IPS-18c (cell line): ENCODE measurements at regions not wholly inside any gene's neighbourhood (a gene's known extent, or its start where the extent isn't known, plus 50 kb on each side); places are given as distances from the start of the nearest gene placed in this dataset.

ENCODE experiments used
- H3K4me3 ChIP-seq: 2 replicates; pipeline ENCODE4 v1.7.0; 2013; ENCODE audit warnings: low read depth, mild to moderate bottlenecking, low read length, moderate library complexity; ENCODE audit not compliant: insufficient read depth
- H3K9me3 ChIP-seq: one replicate; pipeline ENCODE4 v1.6.1; 2013; ENCODE audit warnings: mild to moderate bottlenecking, low read length, moderate library complexity; ENCODE audit not compliant: control insufficient read depth, insufficient read depth

DNA sequence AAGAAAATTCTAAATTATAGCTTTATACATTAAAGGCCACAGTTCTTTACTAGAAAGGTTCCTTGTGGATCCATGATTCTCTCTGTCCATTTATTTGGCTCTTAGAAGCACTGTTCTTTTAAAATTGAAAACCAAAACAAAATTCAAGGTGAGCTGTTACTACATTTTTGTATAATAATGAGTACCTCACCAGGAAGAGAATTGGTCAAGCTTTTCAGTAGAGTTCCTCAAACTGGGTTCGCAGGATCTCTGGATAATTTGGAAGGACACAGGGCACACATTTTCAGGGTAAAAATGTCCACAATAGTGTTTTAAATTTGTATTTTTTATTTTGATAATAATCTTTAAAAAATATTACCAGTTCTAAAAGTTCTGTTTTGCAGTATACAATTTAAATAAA lies 93.0 kb downstream of the PPP1R3A start:
- Histone ChIP-seq H3K4me3 (no peak overlapping the region), H3K9me3 (no peaks in the 10 kb centered on the region)

DNA sequence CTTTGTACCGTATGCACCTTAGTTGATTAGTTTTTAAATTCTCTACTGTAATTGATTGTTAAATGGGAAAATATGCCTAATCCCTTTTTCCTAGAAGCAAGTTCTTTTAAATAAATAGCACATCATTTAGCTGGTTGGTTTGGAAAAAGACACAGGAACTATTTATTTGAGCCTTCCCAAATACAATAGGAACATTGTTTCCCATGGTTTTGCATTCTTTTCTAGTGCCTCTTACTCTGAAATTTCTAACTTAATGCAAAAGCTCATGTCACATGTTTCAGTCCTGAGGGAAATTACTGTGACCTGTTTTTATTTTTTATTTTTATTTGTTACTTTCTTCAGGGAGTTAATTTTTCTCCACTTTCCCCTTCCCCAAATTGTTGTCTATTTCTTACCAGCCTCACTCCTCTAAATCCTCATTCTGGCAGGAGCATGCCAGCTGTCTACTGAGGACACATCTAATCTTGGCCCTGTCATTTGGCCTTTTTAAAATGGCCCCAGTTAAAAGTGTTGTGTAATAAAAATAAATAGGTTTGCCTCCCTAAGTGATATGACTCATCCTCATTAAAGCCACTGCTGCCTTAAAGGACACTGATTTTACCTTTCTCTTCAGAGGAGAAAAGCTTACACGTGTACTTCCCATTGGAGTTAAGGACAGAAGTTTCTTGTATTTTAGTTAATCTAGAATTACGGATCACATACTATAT lies 94.5 kb downstream of the PPP1R3A start:
- H3K9me3 ChIP-seq, result no peaks in the 10 kb centered on the region
- no peak overlapping the region for H3K4me3 ChIP-seq

DNA sequence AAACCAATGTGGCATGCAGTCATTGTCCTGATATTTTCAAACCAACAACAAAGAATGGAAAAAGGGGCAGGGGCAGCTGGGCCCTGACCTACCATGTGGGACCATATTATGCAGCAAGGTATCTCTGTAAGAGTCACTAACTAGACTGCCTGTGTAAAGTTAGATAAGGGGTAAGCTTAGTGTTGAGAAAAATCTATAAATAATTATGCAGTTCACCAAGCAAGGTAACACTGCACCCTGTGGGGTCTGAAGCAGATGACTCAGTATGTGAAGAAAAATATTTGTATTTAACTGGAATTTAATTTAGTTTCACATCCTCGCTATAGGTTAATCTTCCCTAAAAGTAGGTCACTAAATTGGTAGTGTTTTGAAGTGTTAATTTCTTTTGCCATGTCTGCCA lies 99.3 kb downstream of the PPP1R3A start:
- H3K4me3 ChIP-seq, result no peak overlapping the region
- H3K9me3 ChIP-seq, result no peaks in the 10 kb centered on the region

DNA sequence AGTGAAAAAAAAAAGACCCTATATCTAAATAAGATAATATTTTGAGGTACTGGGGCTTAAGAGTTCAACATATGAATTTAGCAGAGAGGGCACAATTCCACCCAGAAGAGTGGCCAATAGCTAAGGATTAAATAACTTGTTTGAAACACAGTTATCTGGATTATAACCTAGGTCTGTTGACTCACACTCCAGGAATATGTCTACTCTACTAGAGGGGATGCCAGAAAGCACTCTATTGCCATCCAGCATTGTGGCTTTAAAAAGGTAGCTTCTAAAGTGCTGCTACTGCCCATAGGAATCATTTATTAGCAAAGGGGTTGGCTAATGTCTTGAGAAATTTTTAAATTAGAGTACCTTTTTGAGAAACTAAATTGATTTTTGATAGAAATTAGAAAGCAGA lies 102.2 kb downstream of the PPP1R3A start:
- Histone ChIP-seq H3K9me3 (no peaks in the 10 kb centered on the region), H3K4me3 (no peak overlapping the region)

DNA sequence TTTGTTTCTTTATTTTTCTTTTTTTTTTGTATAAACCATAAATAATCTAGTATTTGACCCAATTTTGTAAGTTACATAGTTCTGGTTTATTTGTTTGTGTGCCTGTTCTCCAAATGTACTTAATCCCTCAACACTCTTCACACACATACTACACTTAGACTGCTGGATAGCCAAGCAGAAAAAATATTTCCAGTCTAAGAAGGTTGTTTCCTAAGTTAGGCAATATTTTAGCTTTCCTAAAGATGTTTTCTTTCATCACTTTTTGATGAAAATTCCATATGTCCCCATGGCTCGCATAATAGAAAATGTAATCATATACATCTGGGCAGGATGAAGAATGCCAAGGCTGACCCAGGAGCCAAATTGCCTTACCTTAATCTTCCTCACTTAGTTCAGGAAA lies 105.3 kb downstream of the PPP1R3A start:
- H3K9me3 ChIP-seq, result no peaks in the 10 kb centered on the region
- H3K4me3 ChIP-seq, result no peak overlapping the region

DNA sequence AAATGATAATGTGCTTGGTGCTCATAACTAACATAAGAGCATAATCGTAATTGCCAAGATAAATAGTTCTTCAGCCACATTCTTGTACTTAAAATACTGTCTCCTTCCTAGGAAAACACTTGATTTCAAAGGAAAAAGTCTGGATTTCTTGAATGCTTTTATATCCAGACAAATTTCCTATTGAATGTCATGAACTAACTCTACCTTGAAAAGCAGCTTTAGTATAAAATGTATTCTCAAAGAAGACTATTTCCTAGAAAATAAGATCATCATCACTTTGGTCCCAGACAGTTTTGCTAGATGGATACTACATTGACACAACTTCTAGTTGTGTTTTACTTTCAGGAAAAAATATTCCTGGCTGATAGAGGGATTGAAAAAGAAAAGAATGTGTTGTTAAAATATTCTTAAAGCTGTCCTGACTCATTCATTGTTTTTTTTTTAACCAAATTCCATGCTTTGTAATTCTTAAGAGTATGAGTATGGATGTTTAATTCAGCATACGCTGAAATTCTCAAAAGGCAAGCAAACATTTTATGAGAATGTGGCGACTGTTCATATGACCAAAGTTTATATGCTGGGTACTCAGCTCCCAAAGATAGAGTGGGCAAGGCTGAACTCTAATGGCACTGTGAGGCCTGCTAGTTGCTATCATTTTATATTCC lies 106.1 kb downstream of the PPP1R3A start:
- H3K4me3 ChIP-seq, result no peak overlapping the region
- H3K9me3 ChIP-seq, result no peaks in the 10 kb centered on the region

DNA sequence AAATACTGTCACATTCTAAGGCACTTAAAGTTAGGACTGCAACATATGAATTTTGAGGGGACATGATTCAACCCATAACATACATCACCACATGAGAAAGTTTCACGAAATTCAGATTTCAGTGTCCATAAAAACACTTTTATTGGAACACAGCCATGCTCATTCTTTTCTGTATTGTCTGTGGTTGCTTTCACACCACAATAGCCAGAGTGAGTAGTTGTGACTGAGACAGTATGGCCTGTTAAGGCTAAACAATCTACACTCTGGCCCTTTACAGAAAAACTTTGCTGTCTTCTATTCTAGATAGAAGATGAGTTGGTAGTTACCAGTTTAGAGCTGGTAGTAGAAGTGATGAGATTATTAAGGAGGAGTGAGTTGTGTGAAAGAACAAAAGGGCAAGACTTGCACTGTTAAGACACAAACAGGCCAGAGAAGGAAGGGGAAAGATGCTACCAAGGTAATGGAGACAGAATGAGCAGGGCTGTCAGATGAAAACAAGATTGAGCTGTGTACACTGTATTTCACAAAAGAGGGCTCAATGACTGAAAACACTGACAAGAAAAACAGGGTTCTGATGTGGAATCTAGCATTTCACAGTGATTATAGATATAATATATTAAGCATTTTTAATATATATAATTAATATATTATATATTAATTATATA lies 108.6 kb downstream of the PPP1R3A start:
- Histone ChIP-seq H3K9me3 (no peaks in the 10 kb centered on the region), H3K4me3 (no peak overlapping the region)

DNA sequence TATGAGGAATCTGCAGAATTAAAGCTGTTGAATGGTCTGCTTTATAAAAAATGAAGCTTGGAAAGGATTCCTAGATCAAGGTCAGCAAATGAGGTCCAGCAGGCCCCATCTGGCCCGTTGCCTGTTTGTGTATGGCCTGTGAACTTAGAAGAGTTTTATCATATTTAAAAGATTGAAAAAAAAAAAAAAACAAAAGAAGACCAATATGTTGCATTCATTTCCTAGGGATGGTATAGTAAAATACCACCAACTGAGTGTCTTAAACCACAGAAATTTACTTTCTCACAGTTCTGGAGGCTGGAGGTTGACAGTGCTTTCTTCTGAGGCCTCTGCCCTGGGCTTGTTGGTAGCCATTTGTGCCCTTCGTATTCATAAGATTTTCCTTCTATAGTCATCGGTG lies 109.2 kb downstream of the PPP1R3A start:
- H3K4me3 ChIP-seq, result no peak overlapping the region
- no peaks in the 10 kb centered on the region for H3K9me3 ChIP-seq

DNA sequence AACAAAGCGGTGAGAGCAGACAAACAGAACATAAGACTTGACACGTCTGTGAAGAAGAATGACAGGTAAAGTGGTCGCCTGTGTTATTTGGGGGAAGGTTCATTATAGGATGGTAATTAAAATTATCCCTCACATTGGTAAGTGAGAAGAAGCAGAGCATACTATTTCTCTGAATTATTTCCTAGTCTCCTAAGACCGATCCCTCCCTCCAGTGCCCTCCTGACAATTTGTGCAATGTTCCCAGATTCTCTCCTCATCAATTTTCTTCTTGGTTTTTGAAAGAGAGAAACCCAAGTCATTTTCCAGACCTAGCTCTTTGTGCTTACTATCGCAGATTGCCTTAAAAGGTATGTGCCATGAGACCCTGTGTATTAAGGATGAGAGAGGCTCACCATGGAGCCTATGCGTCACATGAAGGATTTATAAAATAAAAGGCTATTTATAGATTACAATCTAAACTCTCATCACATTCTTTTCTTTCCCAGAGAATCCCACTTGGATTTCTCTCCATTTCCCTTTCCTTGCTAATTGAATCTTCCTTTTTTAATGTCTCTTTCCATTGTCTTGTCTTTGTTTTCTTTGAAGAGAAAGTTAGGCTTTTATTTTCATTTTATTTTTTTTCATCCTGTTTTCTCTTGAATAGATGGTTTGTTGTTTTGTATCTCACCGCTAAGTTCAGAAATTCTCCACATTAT lies 112.0 kb downstream of the PPP1R3A start:
- Histone ChIP-seq H3K9me3 (no peaks in the 10 kb centered on the region), H3K4me3 (no peak overlapping the region)

DNA sequence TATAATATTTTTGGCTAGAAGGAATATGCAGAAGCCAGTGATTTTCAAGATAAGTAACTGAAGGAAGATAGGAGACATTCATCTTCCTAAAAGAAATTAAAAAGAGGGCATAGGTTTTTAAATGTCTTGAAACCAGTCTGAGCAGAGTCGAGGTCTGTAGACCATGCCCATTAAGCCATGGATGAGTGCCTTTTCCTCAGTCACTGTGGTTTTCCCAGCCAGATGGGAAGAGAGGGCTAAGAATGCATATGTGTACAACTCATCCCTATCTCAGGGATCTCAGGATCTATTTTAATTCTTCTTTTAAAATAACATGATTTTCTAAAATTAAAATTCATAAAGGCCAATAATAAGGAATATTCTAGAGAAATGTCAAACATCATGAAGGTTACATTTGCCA lies 112.8 kb downstream of the PPP1R3A start:
- no peaks in the 10 kb centered on the region for H3K9me3 ChIP-seq
- no peak overlapping the region for H3K4me3 ChIP-seq

DNA sequence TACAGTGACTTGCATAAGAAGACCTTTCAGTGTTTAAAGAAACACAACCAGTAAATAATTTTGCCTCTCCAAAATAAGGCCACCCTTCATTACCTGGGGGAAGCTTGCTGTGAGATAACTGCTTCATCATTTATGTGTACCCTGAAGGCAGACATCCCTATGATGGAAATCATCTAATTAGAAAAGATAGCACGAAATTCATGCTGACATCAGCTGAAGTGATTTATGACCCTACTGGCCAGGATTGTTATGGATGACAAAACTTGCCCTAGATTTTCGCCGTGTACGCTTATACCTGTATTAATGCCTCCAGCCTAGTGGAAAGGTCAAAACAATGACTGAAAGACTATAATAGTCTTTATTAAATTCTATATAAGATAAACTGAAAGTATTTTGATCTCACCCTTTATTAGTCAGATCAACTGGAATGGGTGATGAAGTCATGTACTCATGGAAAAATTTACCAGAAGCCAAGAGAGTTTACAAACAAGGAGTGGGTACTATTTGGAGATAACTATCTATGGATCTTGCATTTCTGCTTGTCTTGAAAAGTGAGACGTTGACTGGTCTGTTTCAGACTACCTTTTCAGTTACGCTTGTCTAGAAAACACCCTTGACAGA lies 114.2 kb downstream of the PPP1R3A start:
- no peaks in the 10 kb centered on the region for H3K9me3 ChIP-seq
- no peak overlapping the region for H3K4me3 ChIP-seq

DNA sequence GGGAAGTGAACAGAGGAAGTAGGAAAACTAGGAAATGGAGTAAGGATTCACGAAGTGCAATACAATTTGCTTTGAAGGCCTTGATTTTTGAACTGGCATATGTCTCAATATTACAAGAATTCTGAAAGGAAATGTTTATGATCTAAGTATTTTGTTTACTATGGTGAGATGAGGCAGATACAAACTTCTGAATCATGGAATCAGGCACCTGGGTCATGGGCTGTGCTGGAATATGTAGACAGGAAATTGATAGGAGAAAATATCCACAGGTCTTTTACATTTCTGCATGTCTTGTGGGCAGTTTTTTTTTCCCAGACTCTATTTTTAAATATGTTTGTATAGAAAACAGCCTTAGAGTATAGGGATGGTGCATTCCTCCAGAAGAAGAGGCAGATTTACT lies 117.1 kb downstream of the PPP1R3A start:
- Histone ChIP-seq H3K9me3 (no peaks in the 10 kb centered on the region), H3K4me3 (no peak overlapping the region)

DNA sequence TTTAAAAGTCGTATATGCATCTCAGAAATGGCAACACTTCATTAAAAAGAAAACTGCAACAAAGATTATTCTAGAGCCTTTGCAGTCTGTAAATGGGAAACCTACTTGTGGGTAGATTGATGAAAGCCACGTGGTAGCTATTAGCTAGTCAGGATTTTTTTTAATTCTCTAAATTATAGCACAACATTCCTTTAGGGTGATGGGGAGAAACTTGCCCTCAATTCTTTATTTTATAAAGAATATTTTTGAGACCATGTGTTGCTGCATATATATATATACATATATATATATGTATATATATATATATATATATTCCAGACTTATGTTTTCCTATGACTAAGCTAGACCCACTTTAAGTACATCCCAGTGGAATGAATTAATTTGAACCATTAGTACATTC lies 118.0 kb downstream of the PPP1R3A start:
- no peaks in the 10 kb centered on the region for H3K9me3 ChIP-seq

DNA sequence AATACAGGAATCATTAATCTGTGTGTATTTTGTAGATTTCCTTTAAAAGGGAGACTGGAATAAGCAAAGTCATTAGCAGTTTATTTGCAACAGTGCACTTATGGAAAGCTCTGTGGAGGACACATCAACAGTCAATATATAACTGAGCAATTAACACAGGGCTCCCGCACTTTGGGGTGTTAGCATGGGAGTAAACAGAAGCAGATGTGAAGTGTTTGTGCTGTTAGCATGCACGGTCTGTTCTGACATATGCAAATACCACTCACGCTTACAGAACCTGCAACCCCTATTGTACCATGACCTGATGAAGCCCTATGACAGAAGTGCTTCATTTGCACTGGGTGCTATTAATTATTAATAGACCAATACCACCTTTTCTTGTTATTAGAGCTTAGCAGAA lies 118.9 kb downstream of the PPP1R3A start:
- Histone ChIP-seq H3K4me3 (no peak overlapping the region), H3K9me3 (no peaks in the 10 kb centered on the region)

More for the DNA sequence above, 118.0 kb downstream of the PPP1R3A start:
- H3K4me3 ChIP-seq, result no peak overlapping the region

DNA sequence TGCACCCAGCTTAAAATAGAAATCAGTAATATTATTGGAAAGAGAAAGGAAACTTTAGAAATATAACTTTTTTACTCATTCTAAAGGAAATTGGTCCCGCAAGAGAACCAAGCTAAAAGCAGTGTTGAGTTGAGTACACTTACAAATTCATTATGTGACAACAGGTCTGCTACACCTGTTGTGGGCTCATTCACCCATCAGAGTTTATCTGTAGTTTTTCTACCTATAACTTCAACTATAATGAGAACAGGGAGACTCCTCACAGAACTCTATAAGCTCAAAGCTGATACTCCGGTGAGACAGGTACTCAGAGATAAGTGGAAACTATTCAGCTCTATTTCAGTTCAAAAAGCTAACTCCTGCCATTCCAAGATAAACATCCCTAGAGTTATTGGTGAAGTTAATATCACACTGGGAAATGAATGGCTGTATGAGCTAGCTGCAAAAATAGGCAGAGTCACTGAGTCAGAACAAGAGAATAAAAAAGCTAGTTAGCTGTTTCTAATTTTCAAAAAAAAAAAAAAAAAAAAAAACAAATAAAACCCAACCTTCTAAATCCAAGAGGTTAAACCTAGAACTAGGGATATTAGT lies 121.3 kb downstream of the PPP1R3A start:
- H3K9me3 ChIP-seq, result no peaks in the 10 kb centered on the region
- no peak overlapping the region for H3K4me3 ChIP-seq

DNA sequence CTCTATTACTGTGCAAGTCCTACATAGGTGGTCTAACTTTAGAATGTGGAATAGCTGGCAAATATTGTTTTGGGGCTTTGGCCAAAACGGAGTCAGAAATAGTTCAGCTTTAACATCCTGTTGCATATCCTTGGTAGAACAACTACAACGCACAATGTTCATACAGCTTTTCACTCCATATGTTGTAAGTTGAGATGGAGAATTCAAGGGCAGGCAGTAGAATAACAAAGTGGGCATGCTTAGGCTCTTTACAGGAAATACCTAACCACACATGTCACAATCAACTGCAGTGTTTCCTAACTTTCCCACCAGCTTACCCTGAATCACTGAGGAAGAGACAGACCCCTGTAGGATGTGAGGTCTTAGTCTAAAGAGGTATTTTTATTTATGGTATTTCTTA lies 122.3 kb downstream of the PPP1R3A start:
- no peaks in the 10 kb centered on the region for H3K9me3 ChIP-seq
- no peak overlapping the region for H3K4me3 ChIP-seq

DNA sequence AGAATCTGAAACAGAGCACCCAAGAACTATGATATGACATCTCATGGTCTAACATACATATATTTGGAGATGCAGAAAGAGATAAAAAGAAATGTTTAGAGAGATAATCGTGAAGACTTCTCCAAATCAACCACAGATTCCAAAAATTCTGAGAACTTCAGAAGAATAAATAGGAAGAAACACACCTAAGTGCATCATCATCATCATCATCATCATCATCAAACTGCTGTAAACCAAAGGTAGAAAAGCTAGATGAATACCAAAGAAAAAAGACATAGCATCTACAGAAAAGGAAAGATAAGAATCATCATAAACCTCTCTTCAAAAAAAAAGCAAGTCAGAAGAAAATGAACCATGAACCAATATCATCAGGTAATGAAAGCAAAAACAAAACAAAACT lies 124.2 kb downstream of the PPP1R3A start:
- Histone ChIP-seq H3K4me3 (no peak overlapping the region), H3K9me3 (no peaks in the 10 kb centered on the region)
